Skeletal muscle tissue (tissue), 3 donors: ENCODE measurements at regions not wholly inside any gene's neighbourhood (a gene's known extent, or its start where the extent isn't known, plus 50 kb on each side); places are given as distances from the start of the nearest gene placed in this dataset.

ENCODE experiments used
- H3K27ac ChIP-seq: one replicate; pipeline ENCODE4 v1.7.0; 2013; ENCODE audit warnings: mild to moderate bottlenecking, low read depth, low read length, inconsistent platforms
- H3K27me3 ChIP-seq, 3 donors: one replicate each; pipeline ENCODE4 v1.7.0; 2013; ENCODE audit warnings: low read length in 3 of 3; ENCODE audit not compliant: control insufficient read depth in 3 of 3, insufficient read depth in 3 of 3
- H3K36me3 ChIP-seq, 3 donors: one replicate each; pipeline ENCODE4 v1.7.0; 2013; ENCODE audit warnings: low read length in 3 of 3; ENCODE audit not compliant: control insufficient read depth in 3 of 3, insufficient read depth in 3 of 3
- H3K4me1 ChIP-seq, 3 donors: one replicate each; pipeline ENCODE4 v1.7.0; 2013; ENCODE audit warnings: low read length in 3 of 3, mild to moderate bottlenecking in 3 of 3; ENCODE audit not compliant: control insufficient read depth in 3 of 3, insufficient read depth in 3 of 3
- H3K4me3 ChIP-seq, 3 donors: one replicate each; pipeline ENCODE4 v1.7.0; 2013; ENCODE audit warnings: low read length in 3 of 3
- H3K9ac ChIP-seq, 3 donors: one replicate each; pipeline ENCODE4 v1.7.0; 2013; ENCODE audit warnings: low read length in 3 of 3, mild to moderate bottlenecking in 3 of 3, moderate library complexity in 2 of 3, low read depth in 1 of 3
- H3K9me3 ChIP-seq, 3 donors: one replicate each; pipeline ENCODE4 v1.7.0; 2013; ENCODE audit warnings: low read length in 3 of 3; ENCODE audit not compliant: control insufficient read depth in 3 of 3
- donor health status: Osteomylitis.

GRCh38 chr14:30142216-30142615 is 214.6 kb upstream of the PRKD1 start:
- no peaks in the 10 kb centered on the region for H3K27me3 ChIP-seq
- H3K9ac ChIP-seq: no peak overlapping the region
- H3K4me1 ChIP-seq: no peaks in the 10 kb centered on the region
- no peak overlapping the region for H3K4me3 ChIP-seq
- no peaks in the 10 kb centered on the region for H3K36me3 ChIP-seq
- H3K27ac ChIP-seq: no peak overlapping the region
- H3K9me3 ChIP-seq: peaks cover 7 to 11% (median 8%) of the 10 kb centered on the region in 3 donors

GRCh38 chr14:30143627-30144026 is 216.0 kb upstream of the PRKD1 start:
- no peaks in the 10 kb centered on the region for H3K4me1 ChIP-seq
- H3K9ac ChIP-seq: no peak overlapping the region
- H3K9me3 ChIP-seq: peaks cover 7 to 11% (median 10%) of the 10 kb centered on the region in 3 donors
- H3K4me3 ChIP-seq: no peak overlapping the region
- no peak overlapping the region for H3K27ac ChIP-seq
- H3K36me3 ChIP-seq: no peaks in the 10 kb centered on the region
- H3K27me3 ChIP-seq: no peaks in the 10 kb centered on the region

- Histone ChIP-seq H3K9ac (no peak overlapping the region), H3K4me3 (no peak overlapping the region), H3K36me3 (no peaks in the 10 kb centered on the region)
Observed at GRCh38 chr14:30153717-30154116, 226.1 kb upstream of the PRKD1 start.

GRCh38 chr14:30156571-30156970 is 228.9 kb upstream of the PRKD1 start:
- Histone ChIP-seq H3K27ac (no peak overlapping the region), H3K9ac (no peak overlapping the region), H3K9me3 (no peaks in the 10 kb centered on the region), H3K36me3 (no peaks in the 10 kb centered on the region), H3K27me3 (no peaks in the 10 kb centered on the region), H3K4me1 (no peaks in the 10 kb centered on the region), H3K4me3 (no peak overlapping the region)

More at GRCh38 chr14:30153717-30154116, 226.1 kb upstream of the PRKD1 start:
- Histone ChIP-seq H3K27ac (no peak overlapping the region), H3K4me1 (no peaks in the 10 kb centered on the region), H3K27me3 (no peaks in the 10 kb centered on the region), H3K9me3 (no peaks in the 10 kb centered on the region)

- no peak overlapping the region for H3K27ac ChIP-seq
- H3K27me3 ChIP-seq: no peaks in the 10 kb centered on the region
Observed at GRCh38 chr14:30158299-30158698, 230.7 kb upstream of the PRKD1 start.

GRCh38 chr14:30159374-30159773 is 231.7 kb upstream of the PRKD1 start:
- no peaks in the 10 kb centered on the region for H3K9me3 ChIP-seq
- no peak overlapping the region for H3K4me3 ChIP-seq
- H3K27me3 ChIP-seq: no peaks in the 10 kb centered on the region
- no peaks in the 10 kb centered on the region for H3K36me3 ChIP-seq
- H3K4me1 ChIP-seq: no peaks in the 10 kb centered on the region
- H3K9ac ChIP-seq: no peak overlapping the region
- H3K27ac ChIP-seq: no peak overlapping the region

More at GRCh38 chr14:30158299-30158698, 230.7 kb upstream of the PRKD1 start:
- H3K9ac ChIP-seq: no peak overlapping the region
- H3K36me3 ChIP-seq: no peaks in the 10 kb centered on the region
- no peaks in the 10 kb centered on the region for H3K4me1 ChIP-seq
- no peaks in the 10 kb centered on the region for H3K9me3 ChIP-seq
- H3K4me3 ChIP-seq: no peak overlapping the region

GRCh38 chr14:30160608-30161007 is 233.0 kb upstream of the PRKD1 start:
- Histone ChIP-seq H3K36me3 (no peaks in the 10 kb centered on the region), H3K27ac (no peak overlapping the region), H3K9me3 (no peaks in the 10 kb centered on the region), H3K9ac (no peak overlapping the region), H3K4me3 (no peak overlapping the region), H3K27me3 (no peaks in the 10 kb centered on the region), H3K4me1 (no peaks in the 10 kb centered on the region)

- Histone ChIP-seq H3K27ac (no peak overlapping the region), H3K9me3 (no peaks in the 10 kb centered on the region), H3K4me3 (no peak overlapping the region), H3K36me3 (no peaks in the 10 kb centered on the region), H3K27me3 (no peaks in the 10 kb centered on the region), H3K9ac (no peak overlapping the region), H3K4me1 (no peaks in the 10 kb centered on the region)
Observed at GRCh38 chr14:30162066-30162465, 234.4 kb upstream of the PRKD1 start.

- no peaks in the 10 kb centered on the region for H3K9me3 ChIP-seq
- no peaks in the 10 kb centered on the region for H3K36me3 ChIP-seq
- no peaks in the 10 kb centered on the region for H3K27me3 ChIP-seq
- no peak overlapping the region for H3K27ac ChIP-seq
- H3K4me3 ChIP-seq: no peak overlapping the region
- H3K4me1 ChIP-seq: no peaks in the 10 kb centered on the region
- no peak overlapping the region for H3K9ac ChIP-seq
Observed at GRCh38 chr14:30165255-30165654, 237.6 kb upstream of the PRKD1 start.

GRCh38 chr14:30177781-30178180 is 250.1 kb upstream of the PRKD1 start:
- no peaks in the 10 kb centered on the region for H3K4me1 ChIP-seq
- H3K36me3 ChIP-seq: no peaks in the 10 kb centered on the region
- no peak overlapping the region for H3K27ac ChIP-seq

More at GRCh38 chr14:30177781-30178180, 250.1 kb upstream of the PRKD1 start:
- no peaks in the 10 kb centered on the region for H3K27me3 ChIP-seq
- no peak overlapping the region for H3K9ac ChIP-seq
- H3K4me3 ChIP-seq: no peak overlapping the region
- H3K9me3 ChIP-seq: no peaks in the 10 kb centered on the region
